ENCODE measurements at regions not wholly inside any gene's neighbourhood (a gene's known extent, or its start where the extent isn't known, plus 50 kb on each side); places are given as distances from the start of the nearest gene placed in this dataset.

DNA sequence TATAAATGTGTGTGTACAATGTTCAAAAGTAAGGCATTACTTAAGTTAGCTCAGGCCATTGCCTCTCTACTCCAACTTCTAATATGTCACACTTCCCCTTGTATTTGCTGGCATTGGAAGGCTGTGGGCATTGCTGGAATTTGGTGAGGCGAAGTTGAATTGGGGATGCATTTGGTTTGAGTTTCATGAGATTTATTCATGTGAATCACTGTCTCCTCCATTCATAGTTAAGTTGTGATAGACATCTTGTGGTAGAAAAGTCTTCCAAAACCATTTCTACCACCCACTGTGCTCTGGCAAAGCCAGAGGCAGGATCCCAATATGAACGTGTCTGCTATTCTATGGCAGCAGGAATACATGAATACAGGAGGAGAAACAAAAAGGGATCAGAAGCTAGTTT lies 397.8 kb upstream of the USP24 start:
- no peaks in the 10 kb centered on the region for H3K36me3 ChIP-seq
- no peak for TF ChIP-seq CTCF (IDR thresholded peaks at IDR 0.05; ENCODE audit: low read depth, low read length)
- H3K27me3 ChIP-seq: no peaks in the 10 kb centered on the region
- H3K4me3 ChIP-seq (ENCODE audit: low read depth, low read length): no peak overlapping the region
- DNase-seq: no peak
- H3K4me1 ChIP-seq: no peaks in the 10 kb centered on the region
- H3K9me3 ChIP-seq: no peaks in the 10 kb centered on the region

- Histone ChIP-seq H3K36me3 (no peaks in the 10 kb centered on the region), H3K4me1 (no peaks in the 10 kb centered on the region)
- TF ChIP-seq CTCF (IDR thresholded peaks at IDR 0.05; ENCODE audit: low read depth, low read length): no peak
Measured at GRCh38 chr1:55611123-55611522, 396.0 kb upstream of the USP24 start.

DNA sequence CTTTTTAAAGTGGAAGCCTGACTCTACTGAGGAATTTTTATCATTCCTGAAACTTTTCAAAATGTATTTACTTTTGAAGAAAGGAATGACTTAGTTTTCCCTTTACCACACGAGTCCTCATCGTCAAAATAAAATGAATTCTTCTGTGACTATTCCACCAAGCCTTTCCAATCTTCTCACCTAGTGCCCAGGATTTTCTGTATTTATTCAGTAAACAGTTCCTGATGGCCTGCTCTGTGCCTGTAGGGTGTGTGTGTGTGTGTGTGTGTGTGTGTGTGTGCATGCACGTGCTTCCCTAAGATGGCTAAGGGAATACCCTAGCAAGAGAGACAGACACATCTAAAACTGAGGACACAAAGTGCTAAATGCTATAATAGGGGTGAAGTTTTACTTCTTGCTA lies 395.0 kb upstream of the USP24 start:
- Histone ChIP-seq H3K4me3 (ENCODE audit: low read depth, low read length) (no peak overlapping the region), H3K27me3 (no peaks in the 10 kb centered on the region), H3K4me1 (no peaks in the 10 kb centered on the region), H3K36me3 (no peaks in the 10 kb centered on the region), H3K9me3 (no peaks in the 10 kb centered on the region)
- TF ChIP-seq CTCF (IDR thresholded peaks at IDR 0.05; ENCODE audit: low read depth, low read length): no peak
- DNase-seq: no peak

More at GRCh38 chr1:55611123-55611522, 396.0 kb upstream of the USP24 start:
- H3K27me3 ChIP-seq: no peaks in the 10 kb centered on the region
- DNase-seq: no peak
- H3K4me3 ChIP-seq (ENCODE audit: low read depth, low read length): no peak overlapping the region
- no peaks in the 10 kb centered on the region for H3K9me3 ChIP-seq

GRCh38 chr1:55609630-55610029 lies 394.5 kb upstream of the USP24 start:
- H3K36me3 ChIP-seq: no peaks in the 10 kb centered on the region
- H3K27me3 ChIP-seq: no peaks in the 10 kb centered on the region
- no peak for TF ChIP-seq CTCF (IDR thresholded peaks at IDR 0.05; ENCODE audit: low read depth, low read length)
- no peak for DNase-seq
- no peak overlapping the region for H3K4me3 ChIP-seq (ENCODE audit: low read depth, low read length)
- no peaks in the 10 kb centered on the region for H3K9me3 ChIP-seq
- no peaks in the 10 kb centered on the region for H3K4me1 ChIP-seq

DNA sequence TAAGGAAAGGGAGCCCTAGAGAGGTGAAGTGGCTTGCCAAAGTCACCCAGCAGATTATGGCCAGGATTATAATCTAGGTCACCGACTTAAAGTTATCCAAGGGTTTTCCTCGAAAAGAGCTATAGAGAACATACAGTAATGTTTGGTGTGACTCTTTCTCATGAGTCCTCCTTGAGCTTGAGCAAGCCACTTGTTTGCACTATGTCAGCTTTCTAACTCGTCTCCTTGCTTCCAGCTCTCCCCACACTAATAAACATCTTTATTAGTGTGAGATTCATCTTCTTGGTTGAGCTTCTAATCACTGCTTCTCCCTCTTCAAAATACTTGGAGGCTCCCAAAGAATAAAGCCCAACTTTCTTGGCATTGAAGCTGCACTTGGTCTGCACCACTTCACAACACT lies 390.0 kb upstream of the USP24 start:
- Histone ChIP-seq H3K36me3 (no peaks in the 10 kb centered on the region), H3K4me3 (ENCODE audit: low read depth, low read length) (no peak overlapping the region), H3K27me3 (no peaks in the 10 kb centered on the region), H3K4me1 (no peaks in the 10 kb centered on the region), H3K9me3 (no peaks in the 10 kb centered on the region)
- TF ChIP-seq CTCF (IDR thresholded peaks at IDR 0.05; ENCODE audit: low read depth, low read length): no peak
- DNase-seq: no peak

- DNase-seq: no peak
- no peaks in the 10 kb centered on the region for H3K9me3 ChIP-seq
- H3K4me3 ChIP-seq (ENCODE audit: low read depth, low read length): no peak overlapping the region
- TF ChIP-seq CTCF (IDR thresholded peaks at IDR 0.05; ENCODE audit: low read depth, low read length): no peak
- H3K4me1 ChIP-seq: no peaks in the 10 kb centered on the region
- no peaks in the 10 kb centered on the region for H3K36me3 ChIP-seq
- H3K27me3 ChIP-seq: no peaks in the 10 kb centered on the region
Measured at GRCh38 chr1:55604749-55605148, 389.6 kb upstream of the USP24 start.
